GM12892 (cell line): ENCODE measurements at regions not wholly inside any gene's neighbourhood (a gene's known extent, or its start where the extent isn't known, plus 50 kb on each side); places are given as distances from the start of the nearest gene placed in this dataset.
"Not testable (repeated sequence)": the region's sequence is repeated elsewhere in the genome, so short reads cannot be mapped to it uniquely, and the experiment has no call there.

Experiments
- DNase-seq: peaks from one replicate; pipeline ENCODE4 v3.0.0; 2011; ENCODE audit not compliant: insufficient read length
- FAIRE-seq: peaks from 2 replicates; lab custom pipeline; 2011; peaks lifted over from hg19 to GRCh38; lab: Jason Lieb, UNC
- POLR2A ChIP-seq: IDR thresholded peaks from 2 replicates; pipeline ENCODE4 v1.6.1; 2011; ENCODE audit warnings: low read depth, low read length, control low read depth
- POLR2AphosphoS5 ChIP-seq: IDR thresholded peaks from 2 replicates; pipeline ENCODE4 v1.6.1; 2011; ENCODE audit warnings: low read depth, low read length, control low read depth
- TAF1 ChIP-seq: IDR thresholded peaks from 2 replicates; pipeline ENCODE4 v1.6.1; 2011; ENCODE audit warnings: low read depth, mild to moderate bottlenecking, control low read depth, low read length, borderline replicate concordance

DNA sequence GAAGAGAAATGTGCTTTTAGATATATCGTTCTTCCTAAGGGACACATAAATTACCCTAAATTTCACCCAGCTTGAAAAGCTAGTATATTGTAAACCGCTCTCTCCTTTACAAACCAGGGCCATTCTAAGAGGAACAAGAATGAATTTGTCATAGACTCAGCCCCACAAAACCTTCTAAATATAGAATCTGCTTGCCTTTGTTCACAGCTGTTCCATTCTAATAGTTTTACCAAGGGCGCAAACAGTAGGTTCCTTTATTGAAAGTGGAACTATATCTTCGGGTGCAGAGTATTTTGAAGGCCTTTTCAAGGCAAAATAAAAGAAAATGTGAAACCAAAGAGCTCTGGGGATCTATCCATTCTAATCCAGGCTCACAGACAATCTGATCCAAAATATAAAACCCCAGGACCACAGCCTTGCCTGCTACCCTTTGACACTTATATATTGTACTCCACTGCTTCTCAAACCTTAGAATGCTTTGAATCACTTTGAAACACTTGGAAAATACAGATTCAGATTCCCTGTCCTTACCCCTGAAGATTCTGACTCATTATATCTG is 316.8 kb downstream of the PAX3 start:
- no peak for DNase-seq
- TF ChIP-seq TAF1 (no peak), POLR2AphosphoS5 (no peak), POLR2A (no peak)
- FAIRE-seq: no peak

DNA sequence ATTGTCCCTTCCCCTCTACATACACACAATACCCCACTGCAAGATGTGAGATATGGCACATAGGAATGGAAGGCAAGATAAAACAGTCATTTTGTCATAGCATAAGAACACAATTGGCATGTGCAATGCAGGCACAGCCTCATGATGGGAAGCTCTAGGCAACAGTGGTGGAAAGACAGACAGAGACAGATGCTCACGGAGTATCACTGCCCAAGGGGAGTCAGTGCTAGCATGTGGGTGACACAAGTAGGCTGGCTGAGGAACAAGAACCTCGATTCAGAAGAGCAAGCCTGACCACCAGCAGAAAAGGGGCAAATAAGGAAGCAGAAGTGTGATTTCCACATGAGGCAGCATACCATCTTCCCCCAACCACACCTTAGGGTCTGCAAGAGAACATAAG is 323.6 kb downstream of the PAX3 start:
- no peak for DNase-seq
- FAIRE-seq: no peak
- TF ChIP-seq POLR2A (no peak), POLR2AphosphoS5 (no peak), TAF1 (no peak)

DNA sequence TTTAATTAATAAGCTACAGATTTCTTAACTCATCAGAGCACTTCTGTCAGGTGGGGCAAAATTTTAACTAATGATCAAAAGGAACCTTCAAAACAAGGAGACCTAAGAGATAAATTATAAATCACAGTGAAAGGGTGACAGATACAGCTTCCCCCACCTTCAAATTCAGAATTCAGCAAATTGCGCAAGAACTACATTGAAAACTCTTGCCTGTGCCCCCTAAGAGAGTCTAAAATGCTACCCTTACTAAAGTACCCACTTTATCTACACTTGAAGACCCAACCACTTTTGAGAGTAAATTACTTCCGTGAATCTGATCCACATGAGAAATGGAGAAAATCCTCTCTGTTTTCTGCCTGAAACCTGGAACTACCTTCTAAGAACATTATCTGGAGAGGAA is 324.9 kb downstream of the PAX3 start:
- DNase-seq (no peak), FAIRE-seq (no peak)
- no peak for TF ChIP-seq POLR2AphosphoS5
- TF ChIP-seq TAF1: no peak
- no peak for TF ChIP-seq POLR2A

DNA sequence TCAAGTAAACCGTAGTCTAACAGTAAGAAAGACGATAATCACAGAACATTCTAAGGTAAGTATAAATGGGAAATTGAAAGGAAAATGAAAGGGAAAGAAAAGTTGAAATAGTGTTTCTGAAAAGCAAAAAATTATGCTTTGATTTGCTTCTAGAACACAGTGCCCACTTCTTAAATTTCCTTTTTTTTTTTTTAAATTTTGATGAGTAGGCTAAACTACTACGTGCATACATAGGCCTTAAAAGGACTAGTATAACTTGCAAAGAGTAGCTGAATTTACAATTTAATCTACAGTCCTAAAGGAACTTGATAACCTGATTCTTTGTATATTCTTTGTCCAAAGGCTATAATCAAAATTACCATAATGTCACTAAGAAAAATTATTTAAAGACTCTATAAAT is 325.3 kb downstream of the PAX3 start:
- TF ChIP-seq POLR2AphosphoS5: no peak
- TF ChIP-seq POLR2A: no peak
- TF ChIP-seq TAF1: no peak
- DNase-seq (no peak), FAIRE-seq (no peak)

DNA sequence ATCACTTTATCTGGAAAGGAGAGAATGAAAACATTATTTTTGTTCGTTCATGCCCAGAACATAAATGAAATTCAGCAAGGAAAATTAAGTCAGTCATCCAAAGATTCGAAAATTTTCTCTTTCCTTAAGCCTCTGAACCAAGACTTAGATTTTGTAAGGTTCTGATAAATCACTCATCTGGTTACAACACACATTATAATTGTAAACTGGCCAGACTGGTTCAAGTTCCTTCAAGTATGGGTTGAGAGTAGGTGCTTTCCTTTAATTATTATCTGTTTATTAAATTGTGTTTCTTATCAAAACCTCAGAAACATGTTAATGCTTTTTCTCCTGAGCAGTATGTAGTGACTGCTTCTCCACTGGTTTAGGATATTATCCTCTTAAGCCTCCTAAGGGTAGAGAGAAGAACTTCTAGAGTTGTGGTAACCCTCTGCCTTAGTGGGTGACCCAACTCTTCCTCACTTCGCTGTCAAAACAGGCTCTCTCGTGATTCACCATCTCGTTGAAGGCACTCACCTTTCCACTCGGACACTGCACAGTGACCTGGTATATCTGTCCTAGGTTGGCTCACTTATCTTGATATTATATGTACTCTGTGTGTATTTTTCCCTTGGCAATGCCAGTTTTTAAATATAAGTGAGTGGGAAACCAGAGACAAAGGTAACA is 325.9 kb downstream of the PAX3 start:
- TF ChIP-seq TAF1: no peak
- TF ChIP-seq POLR2A: no peak
- no peak for TF ChIP-seq POLR2AphosphoS5
- FAIRE-seq: no peak

DNA sequence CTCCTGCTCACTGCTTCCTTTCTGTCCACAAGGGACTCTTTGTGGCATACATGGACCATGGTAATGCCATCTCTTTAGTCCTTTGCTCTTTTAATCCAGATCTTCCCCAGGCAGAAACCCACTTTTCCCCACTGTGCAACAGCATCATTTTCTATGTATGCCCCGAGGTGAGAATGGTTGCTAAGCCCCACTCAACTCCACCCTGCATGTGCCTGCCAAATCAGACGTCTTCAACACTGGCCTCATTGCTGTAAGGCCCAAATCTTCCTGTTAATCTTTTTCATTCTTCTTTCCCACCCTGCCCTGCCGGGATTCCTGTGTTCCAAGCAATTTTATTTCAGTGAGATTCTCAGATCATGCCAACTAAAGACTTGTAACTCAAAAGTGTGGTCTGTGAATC is 328.4 kb downstream of the PAX3 start:
- TF ChIP-seq TAF1 (no peak), POLR2AphosphoS5 (no peak), POLR2A (no peak)
- FAIRE-seq (no peak), DNase-seq (no peak)

More for the DNA sequence above, 325.9 kb downstream of the PAX3 start:
- DNase-seq: no peak

DNA sequence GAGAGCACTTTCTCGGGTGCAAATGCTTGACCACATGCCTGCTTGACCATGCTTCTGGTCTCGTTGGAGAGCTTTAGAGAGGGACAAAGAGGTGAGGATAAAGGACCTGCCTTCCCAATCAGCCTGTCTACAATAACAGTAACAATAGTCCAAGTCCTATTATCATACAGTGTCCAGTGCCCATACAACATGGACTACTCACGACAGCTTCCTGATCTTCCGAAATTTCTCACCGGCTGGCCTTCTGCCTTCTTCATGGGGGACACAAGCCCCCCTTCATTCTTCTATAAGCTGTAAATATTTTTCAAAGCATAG is 329.0 kb downstream of the PAX3 start:
- TF ChIP-seq TAF1 (no peak), POLR2A (no peak), POLR2AphosphoS5 (no peak)
- DNase-seq (no peak), FAIRE-seq (no peak)

DNA sequence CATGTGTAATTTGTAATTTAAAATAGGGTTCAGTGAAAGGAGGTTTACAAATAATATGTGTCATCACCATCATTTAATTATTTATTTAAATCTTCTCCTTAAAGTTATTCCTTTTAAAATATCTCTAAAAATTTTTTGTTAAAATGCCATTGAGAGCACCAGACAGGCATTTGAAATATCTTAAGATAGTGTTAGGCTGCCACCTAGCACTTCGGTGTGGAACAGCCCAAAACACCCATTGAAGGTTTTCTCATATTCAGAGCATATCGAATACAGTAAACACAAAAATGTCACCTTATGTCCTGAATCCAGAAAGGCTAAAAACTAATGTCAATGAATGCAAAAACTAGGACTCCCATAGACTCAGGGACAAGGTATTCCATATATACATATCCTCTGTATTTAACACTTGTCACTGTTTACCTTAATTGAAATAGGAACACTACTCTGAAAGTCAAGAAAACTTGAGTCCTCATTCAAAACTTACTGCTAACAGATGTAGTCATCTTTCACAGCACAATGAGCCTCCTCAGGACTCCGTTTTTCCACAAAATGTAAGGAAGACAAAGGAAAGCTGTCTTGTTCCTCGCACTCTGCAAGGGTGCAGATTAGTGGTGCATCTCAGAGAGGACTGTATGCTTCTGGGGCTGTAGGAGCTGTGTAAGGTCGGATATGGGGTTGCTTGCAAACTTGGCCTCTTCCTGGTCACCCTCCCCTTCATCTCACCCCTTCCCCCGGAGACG is 329.5 kb downstream of the PAX3 start:
- FAIRE-seq (no peak), DNase-seq (no peak)
- TF ChIP-seq POLR2A (no peak), TAF1 (no peak)

DNA sequence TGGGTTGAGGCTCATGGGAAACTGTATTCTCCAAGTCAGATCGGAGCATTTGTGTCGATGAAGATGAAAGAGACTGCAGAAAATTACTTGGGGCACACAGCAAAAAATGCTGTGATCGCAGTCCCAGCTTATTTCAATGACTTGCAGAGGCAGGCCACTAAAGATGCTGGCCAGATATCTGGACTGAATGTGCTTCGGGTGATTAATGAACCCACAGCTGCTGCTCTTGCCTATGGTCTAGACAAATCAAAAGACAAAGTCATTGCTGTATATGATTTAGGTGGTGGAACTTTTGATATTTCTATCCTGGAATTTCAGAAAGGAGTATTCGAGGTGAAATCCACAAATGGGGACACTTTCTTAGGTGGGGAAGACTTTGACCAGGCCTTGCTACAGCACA is 336.6 kb downstream of the PAX3 start:
- FAIRE-seq: no peak

DNA sequence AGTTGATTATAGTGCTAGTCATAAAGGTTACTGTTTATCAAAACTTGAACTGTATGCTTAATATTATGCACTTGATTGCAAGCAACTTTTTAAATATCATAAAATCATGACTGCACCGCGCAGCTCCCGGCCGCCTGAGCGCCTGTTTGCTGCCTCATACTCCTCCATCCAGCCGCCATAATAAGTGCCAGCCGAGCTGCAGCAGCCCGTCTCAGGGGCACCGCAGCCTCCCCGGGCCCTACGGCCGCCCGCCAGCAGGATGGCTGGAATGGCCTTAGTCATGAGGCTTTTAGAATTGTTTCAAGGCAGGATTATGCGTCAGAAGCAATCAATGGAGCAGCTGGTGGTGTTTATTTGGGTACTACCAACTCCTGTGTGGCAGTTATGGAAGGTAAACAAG is 337.2 kb downstream of the PAX3 start:
- DNase-seq (no peak), FAIRE-seq (no peak)
- TF ChIP-seq POLR2A: no peak
- no peak for TF ChIP-seq TAF1
- no peak for TF ChIP-seq POLR2AphosphoS5

More for the DNA sequence above, 336.6 kb downstream of the PAX3 start:
- TF ChIP-seq POLR2AphosphoS5 (no peak), TAF1 (no peak), POLR2A (no peak)
- no peak for DNase-seq

DNA sequence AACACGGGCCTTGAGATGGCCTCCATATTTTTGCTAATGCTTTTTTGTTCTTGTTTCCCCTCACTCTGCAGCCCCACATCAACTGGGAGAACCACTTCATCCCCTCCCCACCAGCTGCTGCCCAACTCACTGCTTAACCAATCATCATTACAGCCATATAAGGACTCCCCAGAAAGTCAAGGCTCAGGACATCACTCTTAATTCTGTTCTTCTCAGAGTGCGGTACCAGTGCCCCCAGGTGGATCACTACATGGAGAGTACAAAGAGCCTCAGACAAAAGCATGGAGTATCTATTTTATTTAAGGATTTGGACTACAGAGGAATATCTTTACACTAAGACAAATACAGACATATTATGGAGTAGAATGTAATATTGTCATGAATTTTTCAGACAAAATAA is 340.6 kb downstream of the PAX3 start:
- no peak for DNase-seq
- no peak for TF ChIP-seq POLR2A
- TF ChIP-seq TAF1: no peak
- no peak for TF ChIP-seq POLR2AphosphoS5
- FAIRE-seq: no peak

DNA sequence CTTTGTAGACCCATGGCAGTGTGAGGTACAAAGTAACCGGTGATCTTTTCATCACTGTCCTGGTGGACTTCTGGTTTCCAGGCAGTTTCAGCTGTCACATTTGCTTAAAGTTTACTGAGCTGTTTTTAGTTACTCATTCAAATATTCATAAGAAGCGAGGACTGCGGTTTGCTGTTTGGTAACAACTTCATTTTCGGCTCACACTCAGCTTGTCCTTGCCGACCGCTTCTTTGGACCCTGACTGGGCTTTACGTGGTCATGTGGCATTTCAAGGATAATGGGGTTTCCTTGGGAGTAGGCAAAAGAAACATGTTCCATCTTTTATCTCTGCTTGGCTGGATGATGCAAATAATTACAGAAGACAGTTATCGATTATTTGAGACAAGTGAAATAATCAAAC is 350.7 kb downstream of the PAX3 start:
- DNase-seq: no peak
- no peak for FAIRE-seq
- no peak for TF ChIP-seq POLR2A
- no peak for TF ChIP-seq TAF1
- no peak for TF ChIP-seq POLR2AphosphoS5

DNA sequence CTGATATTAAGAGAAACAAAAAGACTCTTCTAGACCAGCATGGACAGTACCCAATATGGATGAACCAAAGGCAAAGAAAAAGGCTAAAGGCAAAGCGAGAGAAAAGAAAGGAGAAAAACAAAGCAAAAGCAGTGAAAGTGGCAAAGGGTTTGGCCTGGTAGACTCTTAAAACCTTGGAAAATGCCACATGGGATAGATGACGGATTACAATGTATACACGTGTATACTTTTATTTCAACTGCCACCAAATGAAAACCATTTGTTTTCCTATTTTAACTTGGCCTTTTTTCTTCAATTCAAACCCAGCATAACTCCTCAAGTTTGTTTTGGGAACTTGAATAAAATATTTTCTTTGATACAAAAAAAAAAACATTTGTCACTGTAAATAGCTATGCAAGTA is 354.3 kb downstream of the PAX3 start:
- DNase-seq, FAIRE-seq: not testable (repeated sequence)
